KMS-11 (cell line): ENCODE measurements at regions not wholly inside any gene's neighbourhood (a gene's known extent, or its start where the extent isn't known, plus 50 kb on each side); places are given as distances from the start of the nearest gene placed in this dataset.

Source experiments
- H2AFZ ChIP-seq: fragments of 200-600 bp; sonication (generic); 2 replicates; pipeline ENCODE4 v1.6.1; 2016; ENCODE audit warnings: antibody characterized with exemption, mixed run types, low read depth
- H3K27ac ChIP-seq: fragments of 200-600 bp; sonication (generic); 2 replicates; pipeline ENCODE4 v1.6.1; 2016; ENCODE audit warnings: mild to moderate bottlenecking, mixed run types
- H3K27me3 ChIP-seq: fragments of 200-600 bp; sonication (generic); 2 replicates; pipeline ENCODE4 v1.6.1; 2017; ENCODE audit warnings: mild to moderate bottlenecking, low read depth, mixed run types, moderate library complexity; ENCODE audit not compliant: insufficient read depth
- H3K36me3 ChIP-seq: fragments of 200-600 bp; sonication (generic); 2 replicates; pipeline ENCODE4 v1.6.1; 2017; ENCODE audit warnings: mild to moderate bottlenecking, mixed run types; ENCODE audit not compliant: insufficient read depth
- H3K4me1 ChIP-seq: fragments of 200-600 bp; sonication (generic); 2 replicates; pipeline ENCODE4 v1.6.1; 2016; ENCODE audit warnings: mild to moderate bottlenecking, low read depth, mixed run types; ENCODE audit not compliant: poor library complexity, severe bottlenecking
- H3K4me2 ChIP-seq: fragments of 200-600 bp; sonication (generic); 2 replicates; pipeline ENCODE4 v1.7.0; 2016; ENCODE audit warnings: mild to moderate bottlenecking, mixed run types
- H3K4me3 ChIP-seq: fragments of 200-600 bp; sonication (generic); IDR thresholded peaks from 2 replicates; pipeline ENCODE4 v1.6.1; 2017; ENCODE audit warnings: low read depth, low read length, mixed read lengths; ENCODE audit not compliant: insufficient read depth
- H3K79me2 ChIP-seq: fragments of 200-600 bp; sonication (generic); 2 replicates; pipeline ENCODE4 v1.6.1; 2016; ENCODE audit warnings: low read depth, mixed run types; ENCODE audit not compliant: insufficient read depth
- H3K9ac ChIP-seq: fragments of 200-600 bp; sonication (generic); 2 replicates; pipeline ENCODE4 v1.6.1; 2016; ENCODE audit warnings: mild to moderate bottlenecking, mixed run types
- H4K20me1 ChIP-seq: fragments of 200-600 bp; sonication (generic); 2 replicates; pipeline ENCODE4 v1.6.1; 2016; ENCODE audit warnings: mild to moderate bottlenecking, mixed run types; ENCODE audit not compliant: insufficient read depth
- CTCF ChIP-seq: fragments of 200-600 bp; sonication (generic); conservative IDR thresholded peaks from 2 replicates; pipeline ENCODE4 v1.6.1; 2017; ENCODE audit warnings: low read depth, mild to moderate bottlenecking, antibody characterized with exemption, low read length, moderate library complexity, mixed read lengths

- no peaks in the 10 kb centered on the region for H4K20me1 ChIP-seq
- H2AFZ ChIP-seq, result no peak overlapping the region
- no peaks in the 10 kb centered on the region for H3K36me3 ChIP-seq
- no peak overlapping the region for H3K4me3 ChIP-seq
- no peak overlapping the region for H3K27ac ChIP-seq
- H3K9ac ChIP-seq, result no peak overlapping the region
- H3K79me2 ChIP-seq, result no peaks in the 10 kb centered on the region
- H3K4me2 ChIP-seq, result no peak overlapping the region
- TF ChIP-seq CTCF, result no peak
- no peaks in the 10 kb centered on the region for H3K4me1 ChIP-seq
- H3K27me3 ChIP-seq, result no peaks in the 10 kb centered on the region
Observed at GRCh38 chr5:67998709-67999261, 216.8 kb upstream of the PIK3R1 start.

DNA sequence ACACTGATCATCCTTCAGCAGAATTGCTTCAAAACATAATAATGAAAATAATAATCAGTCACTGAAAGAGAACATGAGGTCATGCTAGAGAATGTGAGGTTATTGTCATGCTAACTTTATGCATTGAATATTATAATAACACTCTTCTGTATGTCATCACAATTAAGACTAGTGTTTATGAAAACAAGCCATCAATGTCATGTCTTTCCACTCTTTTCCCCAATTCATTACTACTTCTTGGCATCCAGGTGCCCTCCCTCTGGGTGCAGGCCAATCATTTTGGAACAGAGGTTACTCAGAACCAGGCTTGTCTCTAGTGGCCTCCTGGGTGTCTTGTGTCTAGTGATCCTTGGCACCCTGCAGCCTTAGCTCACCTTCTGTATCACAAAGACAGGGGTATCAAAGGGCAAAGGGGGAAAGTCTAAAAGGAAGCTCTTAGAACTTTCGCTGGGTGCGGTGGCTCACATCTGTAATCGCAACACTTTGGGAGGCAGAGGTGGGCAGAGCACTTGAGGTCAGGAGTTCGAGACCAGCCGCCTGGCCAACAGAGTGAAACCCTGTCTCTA lies 217.6 kb upstream of the PIK3R1 start:
- Histone ChIP-seq H3K4me3 (no peak overlapping the region), H3K27ac (no peak overlapping the region), H3K79me2 (no peaks in the 10 kb centered on the region), H3K27me3 (no peaks in the 10 kb centered on the region), H4K20me1 (no peaks in the 10 kb centered on the region), H3K9ac (no peak overlapping the region), H3K4me2 (no peak overlapping the region), H2AFZ (no peak overlapping the region), H3K36me3 (no peaks in the 10 kb centered on the region), H3K4me1 (no peaks in the 10 kb centered on the region)
- TF ChIP-seq CTCF, result no peak

DNA sequence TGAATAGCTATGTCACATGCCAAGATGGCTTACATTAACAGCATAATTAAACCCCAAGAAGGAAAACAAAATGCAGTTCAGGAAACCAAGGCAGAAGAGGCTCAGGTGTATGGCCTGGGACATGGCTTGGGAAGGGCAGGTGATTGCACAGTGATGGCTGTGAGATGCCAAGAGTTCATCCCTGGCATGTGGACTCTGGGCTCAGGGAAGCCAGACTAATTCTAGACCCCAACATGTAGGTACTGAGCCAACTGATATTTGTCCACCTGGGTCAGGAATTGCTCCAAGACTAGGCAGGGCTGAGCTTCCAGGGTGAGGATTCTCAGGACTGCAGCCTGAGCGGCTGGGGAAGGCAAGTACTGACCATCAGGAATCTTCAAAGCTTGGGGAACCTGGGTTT lies 218.4 kb upstream of the PIK3R1 start:
- no peak overlapping the region for H3K27ac ChIP-seq
- no peaks in the 10 kb centered on the region for H3K4me1 ChIP-seq
- TF ChIP-seq CTCF, result no peak
- H3K4me2 ChIP-seq, result no peak overlapping the region
- H3K36me3 ChIP-seq, result no peaks in the 10 kb centered on the region
- no peaks in the 10 kb centered on the region for H4K20me1 ChIP-seq
- H3K4me3 ChIP-seq, result no peak overlapping the region
- H3K9ac ChIP-seq, result no peak overlapping the region
- H3K79me2 ChIP-seq, result no peaks in the 10 kb centered on the region
- no peak overlapping the region for H2AFZ ChIP-seq
- H3K27me3 ChIP-seq, result no peaks in the 10 kb centered on the region

- no peaks in the 10 kb centered on the region for H3K79me2 ChIP-seq
- H3K4me3 ChIP-seq, result no peak overlapping the region
- H2AFZ ChIP-seq, result no peak overlapping the region
- H3K4me2 ChIP-seq, result no peak overlapping the region
- H4K20me1 ChIP-seq, result no peaks in the 10 kb centered on the region
- TF ChIP-seq CTCF, result no peak
- no peaks in the 10 kb centered on the region for H3K36me3 ChIP-seq
- no peaks in the 10 kb centered on the region for H3K4me1 ChIP-seq
- no peak overlapping the region for H3K27ac ChIP-seq
- H3K9ac ChIP-seq, result no peak overlapping the region
- no peaks in the 10 kb centered on the region for H3K27me3 ChIP-seq
Observed at GRCh38 chr5:67996596-67996995, 219.0 kb upstream of the PIK3R1 start.
